Endometrial microvascular endothelial cells (primary cell): ENCODE measurements at regions not wholly inside any gene's neighbourhood (a gene's known extent, or its start where the extent isn't known, plus 50 kb on each side); places are given as distances from the start of the nearest gene placed in this dataset.
"Not testable (repeated sequence)": the region's sequence is repeated elsewhere in the genome, so short reads cannot be mapped to it uniquely, and the experiment has no call there.

Experiments
- in situ Hi-C: cut with HindIII; loops from 2 replicates; pipeline ENCODE4 v1.10.0; 2017; ENCODE audit warnings: low sequenced_read_pairs, low pct_unique_long_range_greater_than_20kb; ENCODE audit errors: inconsistent ontology term

GRCh38 chr9:80698725-80699410 lies 990.5 kb downstream of the TLE1 start:
- in situ Hi-C loops: no loop called here

- in situ Hi-C loops: no loop called here
Measured at GRCh38 chr9:80692751-80693150, 996.6 kb downstream of the TLE1 start.

- in situ Hi-C loops: no loop called here
Measured at GRCh38 chr9:80691229-80691628, 998.1 kb downstream of the TLE1 start.

GRCh38 chr9:80690349-80690939 lies 998.9 kb downstream of the TLE1 start:
- in situ Hi-C loops: no loop called here

- in situ Hi-C loops: no loop called here
Measured at GRCh38 chr9:80679916-80680315, 1009.4 kb downstream of the TLE1 start.

GRCh38 chr9:80678906-80679305 lies 1010.4 kb downstream of the TLE1 start:
- in situ Hi-C loops: no loop called here

GRCh38 chr9:80673496-80673895 lies 1015.9 kb downstream of the TLE1 start:
- in situ Hi-C loops: no loop called here

GRCh38 chr9:80665479-80665878 lies 1023.9 kb downstream of the TLE1 start:
- in situ Hi-C loops: no loop called here

- in situ Hi-C loops: no loop called here
Measured at GRCh38 chr9:80664327-80665210, 1024.8 kb downstream of the TLE1 start.

GRCh38 chr9:80659751-80660150 lies 1029.6 kb downstream of the TLE1 start:
- in situ Hi-C loops: not testable (repeated sequence)

- in situ Hi-C loops: no loop called here
Measured at GRCh38 chr9:80651044-80651443, 1038.3 kb downstream of the TLE1 start.

GRCh38 chr9:80649496-80649895 lies 1039.9 kb downstream of the TLE1 start:
- in situ Hi-C loops: no loop called here

GRCh38 chr9:80649001-80649420 lies 1040.3 kb downstream of the TLE1 start:
- in situ Hi-C loops: no loop called here

- in situ Hi-C loops: no loop called here
Measured at GRCh38 chr9:80648336-80648735, 1041.0 kb downstream of the TLE1 start.

GRCh38 chr9:80646211-80646610 lies 1043.1 kb downstream of the TLE1 start:
- in situ Hi-C loops: no loop called here

GRCh38 chr9:80644044-80644443 lies 1045.3 kb downstream of the TLE1 start:
- in situ Hi-C loops: no loop called here

- in situ Hi-C loops: no loop called here
Measured at GRCh38 chr9:80635065-80635464, 1054.3 kb downstream of the TLE1 start.

GRCh38 chr9:80632041-80632440 lies 1057.3 kb downstream of the TLE1 start:
- in situ Hi-C loops: no loop called here

- in situ Hi-C loops: no loop called here
Measured at GRCh38 chr9:80622508-80622907, 1050.7 kb downstream of the TLE4 start.

- in situ Hi-C loops: no loop called here
Measured at GRCh38 chr9:80619356-80619755, 1047.6 kb downstream of the TLE4 start.
